ENCODE measurements at regions not wholly inside any gene's neighbourhood (a gene's known extent, or its start where the extent isn't known, plus 50 kb on each side); places are given as distances from the start of the nearest gene placed in this dataset.

- Histone ChIP-seq H3K4me3 (no peak overlapping the region), H2AFZ (no peak overlapping the region), H3K9me2 (replicated peaks; ENCODE audit: insufficient read depth) (no peaks in the 10 kb centered on the region), H3K4me2 (peak overlapping the region; percentile 13), H3K36me3 (replicated peaks; ENCODE audit: insufficient read depth, low read depth) (no peaks in the 10 kb centered on the region), H3K9me3 (ENCODE audit: low read depth) (no peaks in the 10 kb centered on the region), H3K79me2 (no peaks in the 10 kb centered on the region), H3K27me3 (no peaks in the 10 kb centered on the region), H4K20me1 (ENCODE audit: insufficient read depth, poor library complexity, severe bottlenecking) (no peaks in the 10 kb centered on the region), H3K4me1 (ENCODE audit: insufficient read depth) (no peaks in the 10 kb centered on the region), H3K27ac (no peak overlapping the region)
- 71% methylated on average over 3 of the region's 3 CpGs for WGBS (ENCODE audit: low lambda C conversion rate, missing lambda C conversion rate)
- DNase-seq (ENCODE audit: low spot score), result no peak
- TF ChIP-seq EZH2phosphoT487 (IDR thresholded peaks at IDR 0.05; ENCODE audit: low read depth, severe bottlenecking, unreplicated experiment), result no peak
- no peak for TF ChIP-seq EZH2 (IDR thresholded peaks at IDR 0.05; ENCODE audit: borderline replicate concordance)
- no peak for TF ChIP-seq CTCF (IDR thresholded peaks at IDR 0.05; ENCODE audit: poor library complexity)
Measured at GRCh38 chr2:153568105-153568504, 89.5 kb upstream of the RPRM start.

GRCh38 chr2:153575171-153575853 is 96.8 kb upstream of the RPRM start:
- 76% methylated on average over 3 of the region's 3 CpGs for WGBS (ENCODE audit: low lambda C conversion rate, missing lambda C conversion rate)
- Histone ChIP-seq H4K20me1 (ENCODE audit: insufficient read depth, poor library complexity, severe bottlenecking) (no peaks in the 10 kb centered on the region), H2AFZ (no peak overlapping the region), H3K9me2 (replicated peaks; ENCODE audit: insufficient read depth) (no peaks in the 10 kb centered on the region), H3K27me3 (no peaks in the 10 kb centered on the region), H3K9me3 (ENCODE audit: low read depth) (no peaks in the 10 kb centered on the region), H3K4me2 (no peak overlapping the region), H3K27ac (no peak overlapping the region), H3K4me3 (no peak overlapping the region), H3K4me1 (ENCODE audit: insufficient read depth) (no peaks in the 10 kb centered on the region), H3K79me2 (no peaks in the 10 kb centered on the region), H3K36me3 (replicated peaks; ENCODE audit: insufficient read depth, low read depth) (no peaks in the 10 kb centered on the region)
- TF ChIP-seq EZH2 (IDR thresholded peaks at IDR 0.05; ENCODE audit: borderline replicate concordance) (no peak), EZH2phosphoT487 (IDR thresholded peaks at IDR 0.05; ENCODE audit: low read depth, severe bottlenecking, unreplicated experiment) (no peak), CTCF (IDR thresholded peaks at IDR 0.05; ENCODE audit: poor library complexity) (no peak)
- DNase-seq (ENCODE audit: low spot score), result no peak

GRCh38 chr2:153584244-153584643 is 105.7 kb upstream of the RPRM start:
- H3K4me1 ChIP-seq (ENCODE audit: insufficient read depth), result no peaks in the 10 kb centered on the region
- no peaks in the 10 kb centered on the region for H3K79me2 ChIP-seq
- no peak for DNase-seq (ENCODE audit: low spot score)
- H3K27ac ChIP-seq, result no peak overlapping the region
- H3K9me3 ChIP-seq (ENCODE audit: low read depth), result no peaks in the 10 kb centered on the region
- H3K27me3 ChIP-seq, result no peaks in the 10 kb centered on the region
- no peak overlapping the region for H3K4me2 ChIP-seq
- no peaks in the 10 kb centered on the region for H4K20me1 ChIP-seq (ENCODE audit: insufficient read depth, poor library complexity, severe bottlenecking)
- H3K36me3 ChIP-seq (replicated peaks; ENCODE audit: insufficient read depth, low read depth), result no peaks in the 10 kb centered on the region
- 67% methylated on average over 2 of the region's 2 CpGs for WGBS (ENCODE audit: low lambda C conversion rate, missing lambda C conversion rate)
- no peak overlapping the region for H3K4me3 ChIP-seq
- no peaks in the 10 kb centered on the region for H3K9me2 ChIP-seq (replicated peaks; ENCODE audit: insufficient read depth)
- TF ChIP-seq EZH2phosphoT487 (IDR thresholded peaks at IDR 0.05; ENCODE audit: low read depth, severe bottlenecking, unreplicated experiment), result no peak
- no peak for TF ChIP-seq EZH2 (IDR thresholded peaks at IDR 0.05; ENCODE audit: borderline replicate concordance)
- TF ChIP-seq CTCF (IDR thresholded peaks at IDR 0.05; ENCODE audit: poor library complexity), result no peak
- no peak overlapping the region for H2AFZ ChIP-seq
